ENCODE measurements at regions not wholly inside any gene's neighbourhood (a gene's known extent, or its start where the extent isn't known, plus 50 kb on each side); places are given as distances from the start of the nearest gene placed in this dataset.

DNA sequence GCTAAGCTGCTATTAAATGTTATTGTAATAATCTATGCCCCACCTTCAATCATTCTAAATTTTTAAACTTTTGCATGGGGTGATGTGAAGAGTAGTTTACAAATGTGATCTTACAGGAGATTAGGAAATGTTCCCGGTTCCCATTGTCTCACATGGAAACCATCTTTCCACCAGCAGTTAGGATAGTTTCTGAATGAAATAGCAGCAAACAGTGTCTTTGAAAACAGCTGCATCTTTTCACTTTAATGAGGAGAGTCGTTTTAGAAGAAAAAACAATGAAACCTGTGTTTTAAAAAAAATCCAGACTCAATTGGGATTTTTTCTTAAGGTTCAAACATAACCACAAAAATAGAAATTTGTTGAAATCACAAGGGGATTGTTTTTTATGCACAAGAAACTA lies 134.2 kb downstream of the TLR5 start:
- ChIA-PET CTCF (ENCODE audit: partially characterized antibody) (interaction anchor here (1.2 kb wide), 2 partner anchors 115 to 216 kb away, joined by 3 read pairs; no protein-coding TSS in a partner anchor), POLR2A (ENCODE audit: partially characterized antibody) (interaction anchor here (0.6 to 7.8 kb wide), 6 partner anchors 8 to 258 kb away, joined by 3 to 58 read pairs (median 6); no protein-coding TSS in a partner anchor)
- Histone ChIP-seq H3K14ac (ENCODE audit: insufficient read length) (no peak overlapping the region), H3K9me3 (ENCODE audit: insufficient read depth in 2 of 2, low read depth in 1 of 2, low read length in 1 of 2) (no peaks in the 10 kb centered on the region), H3K56ac (replicated peaks; ENCODE audit: insufficient read length, low read depth, low read length) (no peak overlapping the region), H3K4me3 (ENCODE audit: extremely low read depth in 1 of 4, insufficient read depth in 2 of 4, low read depth in 3 of 4, low read length in 4 of 4) (no peak overlapping the region), H3K79me2 (ENCODE audit: control insufficient read depth in 1 of 2, insufficient read depth in 2 of 2, low read length in 2 of 2) (no peaks in the 10 kb centered on the region), H2BK15ac (ENCODE audit: low read length) (no peak overlapping the region), H2BK120ac (replicated peaks; ENCODE audit: low read depth, low read length) (no peak overlapping the region), H2BK12ac (ENCODE audit: low read depth, low read length) (no peak overlapping the region), H3K4me1 (replicated peaks in 1 of 4; ENCODE audit: control insufficient read depth in 3 of 4, insufficient read depth in 4 of 4, low read length in 3 of 4) (peaks cover 0 to 5% (median 2%) of the 10 kb centered on the region in 4 experiments; a peak in 4 of 7 replicates), H2BK5ac (ENCODE audit: low read depth, low read length) (no peak overlapping the region), H3K79me1 (ENCODE audit: low read depth, low read length) (no peaks in the 10 kb centered on the region), H4K91ac (replicated peaks; ENCODE audit: insufficient read length, low read length) (no peak overlapping the region), H3K18ac (ENCODE audit: extremely low read depth, low read length) (no peak overlapping the region), H3K9ac (replicated peaks in 1 of 4; ENCODE audit: extremely low read depth in 1 of 4, low read depth in 3 of 4, low read length in 3 of 4) (no peak overlapping the region), H3K23ac (ENCODE audit: insufficient read length) (no peak overlapping the region), H3K4ac (replicated peaks; ENCODE audit: insufficient read length, low read depth, low read length) (no peak overlapping the region), H4K20me1 (replicated peaks in 1 of 2; ENCODE audit: control insufficient read depth in 1 of 2, insufficient read depth in 2 of 2, low read length in 2 of 2) (no peaks in the 10 kb centered on the region), H3K27me3 (replicated peaks in 1 of 4; ENCODE audit: control insufficient read depth in 3 of 4, extremely low read depth in 1 of 4, insufficient read depth in 3 of 4, low read length in 3 of 4) (no peaks in the 10 kb centered on the region), H2AK5ac (ENCODE audit: low read depth, low read length) (no peak overlapping the region), H4K5ac (ENCODE audit: insufficient read length, low read depth, low read length) (no peak overlapping the region), H3K27ac (ENCODE audit: low read depth, low read length) (no peak overlapping the region), H3K36me3 (ENCODE audit: control insufficient read depth in 2 of 4, insufficient read depth in 4 of 4, low read length in 3 of 4) (peaks cover 0 to 6% (median 0%) of the 10 kb centered on the region in 4 experiments; a peak in 2 of 8 replicates), H3K4me2 (ENCODE audit: insufficient read depth in 1 of 2, low read depth in 2 of 2, low read length in 2 of 2) (no peak overlapping the region), H3K23me2 (ENCODE audit: low read depth, low read length) (no peaks in the 10 kb centered on the region), H2AFZ (ENCODE audit: low read length) (no peak overlapping the region), H2BK20ac (ENCODE audit: low read length) (no peak overlapping the region), H4K8ac (ENCODE audit: extremely low read depth, insufficient read depth, low read length) (no peak overlapping the region)
- 42% methylated on average over 2 of the region's 2 CpGs; no CpG with 5 or more reads in 1 of the 2 experiments for WGBS, 2 experiments (ENCODE audit: extremely low coverage in 1 of 2, insufficient coverage in 1 of 2, insufficient read length in 1 of 2, insufficient replicate concordance in 2 of 2, low coverage in 1 of 2, low lambda C conversion rate in 2 of 2, missing lambda C conversion rate in 1 of 2)
- FAIRE-seq (peak; percentile 66), DNase-seq (ENCODE audit: low read depth in 1 of 2, low spot score in 2 of 2) (no peak)
- TF ChIP-seq RBBP5 (IDR thresholded peaks at IDR 0.05; ENCODE audit: borderline replicate concordance, low read depth, low read length) (no peak), RXRA (IDR thresholded peaks at IDR 0.05; ENCODE audit: insufficient read depth, low read depth, low read length) (no peak), SP2 (IDR thresholded peaks at IDR 0.05; ENCODE audit: low read length) (no peak)
- TF ChIP-seq, protein P1, sequence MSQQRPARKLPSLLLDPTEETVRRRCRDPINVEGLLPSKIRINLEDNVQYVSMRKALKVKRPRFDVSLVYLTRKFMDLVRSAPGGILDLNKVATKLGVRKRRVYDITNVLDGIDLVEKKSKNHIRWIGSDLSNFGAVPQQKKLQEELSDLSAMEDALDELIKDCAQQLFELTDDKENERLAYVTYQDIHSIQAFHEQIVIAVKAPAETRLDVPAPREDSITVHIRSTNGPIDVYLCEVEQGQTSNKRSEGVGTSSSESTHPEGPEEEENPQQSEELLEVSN (IDR thresholded peaks at IDR 0.05) = no peak
